Neural crest cell (in vitro differentiated cells): ENCODE measurements at regions not wholly inside any gene's neighbourhood (a gene's known extent, or its start where the extent isn't known, plus 50 kb on each side); places are given as distances from the start of the nearest gene placed in this dataset.
A peak's percentile ranks its signal among the peaks of the same experiment; 100 is the strongest.

Experiments
- DNase-seq: peaks from one replicate; pipeline ENCODE4 v3.0.0; 2021; ENCODE audit warnings: low read depth, mixed read lengths, low spot score
- H3K27ac Mint-ChIP-seq: one replicate; pipeline ENCODE4 v1.8.0; 2021; ENCODE audit warnings: mild to moderate bottlenecking, mixed read lengths; ENCODE audit not compliant: unreplicated experiment
- H3K27me3 Mint-ChIP-seq: 2 replicates; pipeline ENCODE4 v1.8.0; 2021; ENCODE audit warnings: low read depth, mild to moderate bottlenecking, mixed read lengths
- H3K36me3 Mint-ChIP-seq: 2 replicates; pipeline ENCODE4 v1.8.0; 2021; ENCODE audit warnings: low read depth, mild to moderate bottlenecking, mixed read lengths
- H3K4me1 Mint-ChIP-seq: 2 replicates; pipeline ENCODE4 v1.8.0; 2021; ENCODE audit warnings: mixed read lengths
- H3K4me3 Mint-ChIP-seq: one replicate; pipeline ENCODE4 v1.8.0; 2021; ENCODE audit warnings: mild to moderate bottlenecking, mixed read lengths
- H3K9me3 Mint-ChIP-seq: 2 replicates; pipeline ENCODE4 v1.8.0; 2021; ENCODE audit warnings: mixed read lengths
- TF ChIP-seq, protein P1 (sequence below): fragments of 200-600 bp; sonication (generic); conservative IDR thresholded peaks from 2 replicates; pipeline ENCODE4 v1.5.0; 2021; ENCODE audit warnings: antibody characterized with exemption, mild to moderate bottlenecking

DNA sequence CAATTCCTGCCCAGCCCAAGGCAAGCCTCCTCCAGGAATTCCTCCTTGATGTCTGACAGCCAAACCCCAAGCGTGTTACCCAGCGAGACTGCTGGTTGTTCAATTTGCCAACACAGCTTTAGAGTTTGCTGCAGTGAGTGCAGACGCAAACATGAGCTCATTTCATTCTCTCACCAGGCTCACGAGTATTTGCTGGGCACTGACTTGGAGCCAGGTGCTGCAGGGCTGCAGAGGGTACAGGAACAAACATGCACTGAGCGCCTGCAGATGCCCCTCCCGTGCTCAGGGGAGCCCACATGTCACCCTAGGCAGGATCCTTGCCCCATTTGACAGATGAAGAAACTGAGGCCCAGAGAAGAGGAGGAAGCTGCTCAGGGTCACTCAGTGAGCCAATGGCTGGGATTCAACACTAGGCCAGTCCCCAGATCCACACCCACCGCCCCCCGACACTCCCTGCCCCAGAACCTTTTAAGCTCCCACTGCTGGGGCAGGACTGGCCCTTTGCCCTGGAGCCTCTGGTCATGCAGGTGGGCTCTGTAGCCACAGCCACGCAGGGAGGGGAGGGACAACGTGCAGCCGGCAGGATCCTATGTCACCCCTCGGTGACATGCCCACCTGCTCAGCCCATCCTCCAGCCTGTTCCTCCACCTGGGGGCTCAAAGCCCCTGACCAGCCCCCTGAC, 363.7 kb downstream of the MATN1 start:
- no peak overlapping the region for H3K27ac Mint-ChIP-seq

DNA sequence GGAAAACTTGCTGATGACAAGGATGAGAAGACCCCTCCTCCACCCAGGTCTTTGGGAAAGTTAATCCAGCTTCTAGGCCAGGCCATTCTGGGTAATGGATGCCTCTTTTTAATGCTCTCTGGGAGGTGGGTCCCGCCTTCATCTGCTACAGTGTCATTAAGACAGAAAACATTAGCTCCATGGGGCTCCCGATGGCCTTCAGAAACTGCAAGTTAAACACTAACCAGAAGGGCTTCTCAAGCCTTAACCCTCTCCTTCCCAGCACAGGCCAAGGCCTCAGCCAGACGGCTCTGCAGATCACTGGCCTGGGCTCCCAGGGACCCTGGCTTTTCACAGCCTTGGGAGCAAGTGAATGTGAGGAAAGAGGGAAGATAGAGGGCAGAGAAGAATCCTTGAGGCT, 364.9 kb downstream of the MATN1 start:
- TF ChIP-seq, protein P1, sequence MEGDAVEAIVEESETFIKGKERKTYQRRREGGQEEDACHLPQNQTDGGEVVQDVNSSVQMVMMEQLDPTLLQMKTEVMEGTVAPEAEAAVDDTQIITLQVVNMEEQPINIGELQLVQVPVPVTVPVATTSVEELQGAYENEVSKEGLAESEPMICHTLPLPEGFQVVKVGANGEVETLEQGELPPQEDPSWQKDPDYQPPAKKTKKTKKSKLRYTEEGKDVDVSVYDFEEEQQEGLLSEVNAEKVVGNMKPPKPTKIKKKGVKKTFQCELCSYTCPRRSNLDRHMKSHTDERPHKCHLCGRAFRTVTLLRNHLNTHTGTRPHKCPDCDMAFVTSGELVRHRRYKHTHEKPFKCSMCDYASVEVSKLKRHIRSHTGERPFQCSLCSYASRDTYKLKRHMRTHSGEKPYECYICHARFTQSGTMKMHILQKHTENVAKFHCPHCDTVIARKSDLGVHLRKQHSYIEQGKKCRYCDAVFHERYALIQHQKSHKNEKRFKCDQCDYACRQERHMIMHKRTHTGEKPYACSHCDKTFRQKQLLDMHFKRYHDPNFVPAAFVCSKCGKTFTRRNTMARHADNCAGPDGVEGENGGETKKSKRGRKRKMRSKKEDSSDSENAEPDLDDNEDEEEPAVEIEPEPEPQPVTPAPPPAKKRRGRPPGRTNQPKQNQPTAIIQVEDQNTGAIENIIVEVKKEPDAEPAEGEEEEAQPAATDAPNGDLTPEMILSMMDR = no peak
- no peak overlapping the region for H3K27ac Mint-ChIP-seq

More for the DNA sequence above, 363.7 kb downstream of the MATN1 start:
- Mint-ChIP-seq H3K27me3 (no peaks in the 10 kb centered on the region), H3K4me3 (no peak overlapping the region), H3K9me3 (no peaks in the 10 kb centered on the region), H3K36me3 (no peaks in the 10 kb centered on the region), H3K4me1 (no peaks in the 10 kb centered on the region)
- DNase-seq = no peak
- TF ChIP-seq, protein P1 = no peak

DNA sequence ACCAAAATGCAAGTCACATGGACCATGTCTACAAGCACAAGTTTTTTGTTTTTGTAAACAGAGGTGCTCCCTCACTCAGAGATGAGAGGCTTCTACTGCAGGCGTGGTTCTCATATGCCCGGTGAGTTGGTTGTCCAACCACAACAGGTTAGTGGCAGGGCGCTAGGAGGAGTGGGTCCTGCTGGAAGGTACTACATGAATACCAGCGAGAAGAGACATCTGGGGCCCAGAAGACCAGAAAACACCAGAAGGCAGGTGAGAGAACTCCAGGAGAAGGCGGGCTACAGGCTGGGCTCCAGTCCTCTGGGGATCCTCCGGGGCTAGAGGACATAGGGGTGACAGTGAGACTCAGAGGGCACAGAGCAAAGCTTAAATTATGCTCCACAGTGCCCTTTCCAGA, 366.5 kb downstream of the MATN1 start:
- Mint-ChIP-seq H3K9me3 (no peaks in the 10 kb centered on the region), H3K4me3 (no peak overlapping the region), H3K27ac (no peak overlapping the region), H3K36me3 (no peaks in the 10 kb centered on the region), H3K27me3 (peaks cover 7% of the 10 kb centered on the region), H3K4me1 (no peaks in the 10 kb centered on the region)
- TF ChIP-seq, protein P1 = no peak
- DNase-seq = no peak

More for the DNA sequence above, 364.9 kb downstream of the MATN1 start:
- H3K27me3 Mint-ChIP-seq = peaks cover under 1% of the 10 kb centered on the region
- H3K9me3 Mint-ChIP-seq = no peaks in the 10 kb centered on the region
- no peak for DNase-seq
- H3K4me1 Mint-ChIP-seq = no peaks in the 10 kb centered on the region
- no peaks in the 10 kb centered on the region for H3K36me3 Mint-ChIP-seq
- no peak overlapping the region for H3K4me3 Mint-ChIP-seq

DNA sequence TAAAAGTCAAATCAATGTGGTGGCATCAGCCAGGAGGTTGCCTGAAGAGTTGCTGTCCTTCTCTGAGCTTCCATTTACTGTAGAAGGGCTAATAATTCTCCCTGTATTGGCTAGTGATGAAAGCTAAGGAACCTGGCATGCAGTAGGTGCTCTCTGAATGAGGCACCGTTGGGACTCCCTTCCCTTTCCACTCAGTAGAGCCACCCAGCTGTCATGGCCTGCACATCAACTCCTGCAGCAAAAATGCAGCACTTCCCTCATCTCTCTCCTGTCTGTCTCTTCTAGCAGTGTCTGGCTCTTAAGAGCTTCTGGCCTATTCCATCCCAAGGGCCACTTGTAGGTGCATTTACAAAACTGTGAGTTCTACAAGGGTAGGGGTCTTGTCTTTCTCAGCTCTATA, 369.0 kb downstream of the MATN1 start:
- Mint-ChIP-seq H3K9me3 (no peaks in the 10 kb centered on the region), H3K27ac (no peak overlapping the region), H3K4me3 (no peak overlapping the region), H3K27me3 (peaks cover 19% of the 10 kb centered on the region), H3K4me1 (no peaks in the 10 kb centered on the region), H3K36me3 (no peaks in the 10 kb centered on the region)
- TF ChIP-seq, protein P1 = no peak
- no peak for DNase-seq

DNA sequence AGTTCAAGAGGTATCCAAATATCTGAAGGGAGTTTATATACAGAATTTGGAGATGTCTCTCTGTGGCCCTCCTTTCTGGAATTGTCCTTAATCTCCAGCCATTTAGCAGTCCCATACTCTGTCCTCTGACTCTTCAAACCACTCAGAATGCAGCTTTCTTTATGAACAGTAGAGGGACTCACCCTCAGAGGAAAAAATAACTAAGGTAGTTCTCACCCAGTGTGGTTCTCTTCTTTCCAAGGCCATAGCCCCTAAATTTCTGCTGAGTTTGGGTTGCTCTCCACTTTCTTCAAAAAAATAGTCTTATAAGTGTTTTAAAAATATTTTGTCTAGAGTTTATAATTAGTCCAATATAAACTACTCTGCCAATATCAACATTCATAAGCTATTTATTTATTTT, 369.7 kb downstream of the MATN1 start:
- Mint-ChIP-seq H3K4me3 (no peak overlapping the region), H3K9me3 (peaks cover 4% of the 10 kb centered on the region), H3K27ac (no peak overlapping the region), H3K36me3 (peaks cover 2% of the 10 kb centered on the region), H3K27me3 (peaks cover 19% of the 10 kb centered on the region), H3K4me1 (no peaks in the 10 kb centered on the region)
- no peak for DNase-seq
- TF ChIP-seq, protein P1 = peak; percentile 55
